HCEC 1CT (cell line): ENCODE measurements at regions not wholly inside any gene's neighbourhood (a gene's known extent, or its start where the extent isn't known, plus 50 kb on each side); places are given as distances from the start of the nearest gene placed in this dataset.

Source experiments
- DNase-seq: peaks from one replicate; pipeline ENCODE4 v3.0.0-alpha.2; 2017

- no peak for DNase-seq
Observed at GRCh38 chr12:90301095-90301494, 592.5 kb upstream of the ATP2B1 start.

GRCh38 chr12:90299666-90300065, 591.0 kb upstream of the ATP2B1 start:
- DNase-seq: no peak

- DNase-seq: no peak
Observed at GRCh38 chr12:90299121-90299520, 590.5 kb upstream of the ATP2B1 start.

- DNase-seq: no peak
Observed at GRCh38 chr12:90298289-90298948, 589.8 kb upstream of the ATP2B1 start.

- DNase-seq: no peak
Observed at GRCh38 chr12:90295858-90296257, 587.2 kb upstream of the ATP2B1 start.

GRCh38 chr12:90292183-90292582, 583.5 kb upstream of the ATP2B1 start:
- DNase-seq: no peak

- DNase-seq: no peak
Observed at GRCh38 chr12:90290980-90291975, 582.6 kb upstream of the ATP2B1 start.

- peak; percentile 21 for DNase-seq
Observed at GRCh38 chr12:90287585-90287984, 578.9 kb upstream of the ATP2B1 start.

GRCh38 chr12:90281154-90281868, 572.7 kb upstream of the ATP2B1 start:
- DNase-seq: no peak

GRCh38 chr12:90280564-90281058, 572.0 kb upstream of the ATP2B1 start:
- DNase-seq: no peak

- DNase-seq: peak; percentile 90
Observed at GRCh38 chr12:90280033-90280432, 571.4 kb upstream of the ATP2B1 start.

GRCh38 chr12:90275088-90275487, 566.5 kb upstream of the ATP2B1 start:
- no peak for DNase-seq

- DNase-seq: no peak
Observed at GRCh38 chr12:90274407-90274806, 565.8 kb upstream of the ATP2B1 start.

GRCh38 chr12:90268574-90268973, 559.9 kb upstream of the ATP2B1 start:
- no peak for DNase-seq

- peak; percentile 73 for DNase-seq
Observed at GRCh38 chr12:90262251-90262650, 553.6 kb upstream of the ATP2B1 start.

- DNase-seq: peak; percentile 17
Observed at GRCh38 chr12:90261283-90261682, 552.6 kb upstream of the ATP2B1 start.

GRCh38 chr12:90260136-90260535, 551.5 kb upstream of the ATP2B1 start:
- DNase-seq: no peak

GRCh38 chr12:90257927-90258624, 549.4 kb upstream of the ATP2B1 start:
- no peak for DNase-seq

- DNase-seq: no peak
Observed at GRCh38 chr12:90254796-90255195, 546.2 kb upstream of the ATP2B1 start.

- DNase-seq: peak; percentile 99
Observed at GRCh38 chr12:90253674-90254181, 545.1 kb upstream of the ATP2B1 start.

- no peak for DNase-seq
Observed at GRCh38 chr12:90253136-90253535, 544.5 kb upstream of the ATP2B1 start.

GRCh38 chr12:90250766-90251165, 542.1 kb upstream of the ATP2B1 start:
- no peak for DNase-seq
